Ectodermal cell (in vitro differentiated cells): ENCODE measurements at regions not wholly inside any gene's neighbourhood (a gene's known extent, or its start where the extent isn't known, plus 50 kb on each side); places are given as distances from the start of the nearest gene placed in this dataset.

Experiments used
- H3K27ac ChIP-seq: 2 replicates; pipeline ENCODE4 v1.7.0; 2013; ENCODE audit warnings: mild to moderate bottlenecking, low read depth, low read length; ENCODE audit not compliant: insufficient read depth, poor library complexity, severe bottlenecking
- H3K27me3 ChIP-seq: 2 replicates; pipeline ENCODE4 v1.7.0; 2013; ENCODE audit warnings: mild to moderate bottlenecking, low read length; ENCODE audit not compliant: insufficient read depth, control insufficient read depth, poor library complexity, severe bottlenecking
- H3K36me3 ChIP-seq: one replicate; pipeline ENCODE4 v1.7.0; 2013; ENCODE audit warnings: low read length; ENCODE audit not compliant: control insufficient read depth, insufficient read depth
- H3K4me1 ChIP-seq: one replicate; pipeline ENCODE4 v1.7.0; 2013; ENCODE audit warnings: low read length; ENCODE audit not compliant: control insufficient read depth, insufficient read depth
- H3K4me3 ChIP-seq: 2 replicates; pipeline ENCODE4 v1.7.0; 2013; ENCODE audit warnings: low read depth, low read length, control low read depth; ENCODE audit not compliant: insufficient read depth
- H3K9me3 ChIP-seq: 2 replicates; pipeline ENCODE4 v1.7.0; 2013; ENCODE audit warnings: mild to moderate bottlenecking, low read length, moderate library complexity; ENCODE audit not compliant: control insufficient read depth
- WGBS, 2 experiments: methylation state at CpG; one replicate each; pipeline ENCODE4 v1.1.7; 2013; ENCODE audit warnings: missing lambda C conversion rate in 2 of 2; 5-methylcytosine and 5-hydroxymethylcytosine counted together

DNA sequence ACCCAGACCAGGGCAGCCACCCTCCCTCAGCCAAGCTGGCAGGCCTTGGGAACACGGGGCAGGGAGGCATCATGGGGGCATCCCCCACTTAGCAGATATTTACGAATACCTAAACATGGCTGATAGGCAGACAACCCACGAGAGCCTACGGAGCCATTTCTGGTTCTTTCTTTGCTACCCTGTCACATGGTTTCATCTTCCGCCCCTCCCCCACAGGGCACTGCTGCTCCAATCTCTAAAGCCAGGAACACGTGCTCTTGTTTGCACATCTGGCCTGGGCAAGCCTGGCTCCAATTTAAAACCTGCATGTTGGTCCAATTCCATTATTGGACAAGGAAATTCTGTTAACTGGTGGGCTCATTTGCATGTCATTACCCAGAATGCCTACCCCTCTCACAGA is 447.4 kb upstream of the NR2F2 start:
- WGBS, 2 experiments = 89 to 94% methylated on average over 6 of the region's 6 CpGs
- no peaks in the 10 kb centered on the region for H3K9me3 ChIP-seq
- H3K27me3 ChIP-seq = no peaks in the 10 kb centered on the region
- no peak overlapping the region for H3K27ac ChIP-seq
- H3K36me3 ChIP-seq = no peaks in the 10 kb centered on the region
- H3K4me1 ChIP-seq = peaks cover 13% of the 10 kb centered on the region
- no peak overlapping the region for H3K4me3 ChIP-seq

DNA sequence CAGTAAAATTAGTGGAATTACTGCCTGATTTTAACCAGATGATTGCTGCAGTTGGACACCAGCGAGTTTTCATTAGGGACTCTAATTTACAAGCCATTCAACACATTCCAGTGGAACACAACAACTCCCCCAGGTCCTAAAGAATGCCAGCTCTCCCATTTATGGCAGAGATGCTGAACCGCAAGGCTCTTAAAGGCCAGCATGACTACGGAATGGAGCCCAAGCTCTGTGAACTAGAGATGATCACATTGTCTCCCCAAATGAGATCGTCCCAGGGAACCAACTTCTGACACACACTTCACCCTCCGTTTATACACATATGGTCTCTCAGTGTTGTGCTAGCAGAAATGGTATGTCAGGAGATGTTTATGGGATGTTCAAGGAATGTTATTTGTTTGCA is 446.2 kb upstream of the NR2F2 start:
- Histone ChIP-seq H3K27ac (no peak overlapping the region), H3K27me3 (no peaks in the 10 kb centered on the region), H3K4me1 (peaks cover 13% of the 10 kb centered on the region), H3K4me3 (no peak overlapping the region), H3K9me3 (no peaks in the 10 kb centered on the region), H3K36me3 (no peaks in the 10 kb centered on the region)
- WGBS, 2 experiments = 50 to 66% methylated on average over 5 of the region's 5 CpGs

DNA sequence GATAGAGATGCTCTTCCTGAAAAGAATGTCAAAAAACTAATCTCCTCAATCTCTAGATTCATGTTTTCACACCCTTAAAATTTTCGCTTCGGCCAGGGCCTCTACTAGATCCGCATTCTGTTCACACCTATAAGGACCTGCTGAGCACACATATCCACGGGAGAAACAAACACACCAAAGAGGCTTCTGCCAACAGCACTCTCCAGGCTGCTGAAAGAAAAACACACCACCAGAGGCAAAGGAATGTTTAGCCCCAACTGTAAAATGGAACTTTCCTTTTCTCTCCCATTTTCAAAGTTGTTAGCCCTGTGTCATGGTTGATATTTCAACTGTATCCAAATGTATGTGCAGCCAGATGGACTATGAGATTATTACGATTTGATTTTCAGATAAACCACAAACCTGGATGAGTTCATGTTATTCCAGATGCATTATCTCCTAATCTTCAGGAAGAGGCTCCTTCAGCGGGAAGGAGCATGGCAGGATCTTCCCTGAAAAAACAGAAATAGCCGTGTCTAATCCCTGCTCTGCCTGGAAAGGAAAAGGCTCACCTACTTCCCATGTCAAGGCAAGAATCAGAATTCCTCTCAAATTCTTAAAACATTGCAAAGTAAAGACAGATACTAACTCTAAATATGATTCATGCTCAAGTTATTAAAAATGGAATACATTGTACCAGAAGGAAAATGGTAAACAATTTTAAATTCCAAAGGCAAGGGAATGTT is 442.7 kb upstream of the NR2F2 start:
- Histone ChIP-seq H3K4me1 (peaks cover 13% of the 10 kb centered on the region), H3K27ac (no peak overlapping the region), H3K27me3 (no peaks in the 10 kb centered on the region), H3K36me3 (no peaks in the 10 kb centered on the region), H3K4me3 (no peak overlapping the region), H3K9me3 (no peaks in the 10 kb centered on the region)
- WGBS, 2 experiments = 84 to 85% methylated on average over 7 of the region's 7 CpGs

DNA sequence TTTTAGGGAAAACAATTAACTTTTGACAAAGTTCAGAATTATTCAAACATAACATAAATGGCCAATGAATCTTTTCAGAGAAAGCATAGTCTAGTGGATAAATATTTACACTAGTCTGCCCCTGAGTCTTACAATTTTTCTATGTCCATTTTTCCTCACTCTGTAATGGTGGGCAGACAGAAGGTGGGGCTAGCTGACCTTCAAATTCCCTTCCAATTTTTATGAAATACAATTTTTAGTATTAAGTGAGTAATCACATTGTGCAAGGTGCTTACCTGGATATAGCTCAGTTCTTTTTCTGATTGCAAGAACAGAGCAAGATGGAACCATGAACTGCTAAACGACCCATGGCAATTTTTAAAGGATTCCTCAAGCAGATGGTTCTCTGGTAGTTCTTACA is 441.7 kb upstream of the NR2F2 start:
- Histone ChIP-seq H3K4me3 (no peak overlapping the region), H3K27me3 (no peaks in the 10 kb centered on the region), H3K9me3 (no peaks in the 10 kb centered on the region), H3K4me1 (peaks cover 5% of the 10 kb centered on the region), H3K27ac (no peak overlapping the region), H3K36me3 (no peaks in the 10 kb centered on the region)
- 86 to 87% methylated on average over 1 of the region's 1 CpG for WGBS, 2 experiments

DNA sequence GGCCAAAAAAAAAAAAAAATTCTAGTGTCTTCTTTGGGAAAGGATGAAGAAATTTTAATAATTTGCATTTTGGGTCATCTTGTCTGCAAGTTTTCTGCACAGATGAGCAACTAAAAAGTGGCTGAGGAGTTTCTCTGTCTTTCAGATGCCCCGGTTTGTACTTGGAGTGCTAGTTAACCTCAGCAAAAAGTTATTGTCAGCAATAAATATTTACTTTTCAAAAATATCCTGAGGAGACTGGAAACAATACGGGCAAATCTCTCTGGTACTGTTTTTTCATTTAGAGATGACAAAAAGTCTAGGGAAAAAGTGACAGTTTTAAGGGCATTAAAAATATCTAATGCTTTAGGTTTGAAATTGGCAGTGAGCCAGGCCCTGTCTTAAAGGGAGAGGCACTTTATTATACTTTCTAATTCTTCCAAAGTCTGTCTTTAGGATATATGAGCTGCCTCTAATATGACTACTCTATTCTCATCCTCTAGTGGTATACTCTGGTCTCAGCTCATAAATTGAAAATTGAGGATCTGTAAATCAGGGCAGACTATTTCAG is 436.0 kb upstream of the NR2F2 start:
- Histone ChIP-seq H3K36me3 (no peaks in the 10 kb centered on the region), H3K27me3 (no peaks in the 10 kb centered on the region), H3K27ac (no peak overlapping the region), H3K4me3 (no peak overlapping the region), H3K9me3 (no peaks in the 10 kb centered on the region), H3K4me1 (no peaks in the 10 kb centered on the region)
- WGBS, 2 experiments = 92 to 93% methylated on average over 2 of the region's 2 CpGs

DNA sequence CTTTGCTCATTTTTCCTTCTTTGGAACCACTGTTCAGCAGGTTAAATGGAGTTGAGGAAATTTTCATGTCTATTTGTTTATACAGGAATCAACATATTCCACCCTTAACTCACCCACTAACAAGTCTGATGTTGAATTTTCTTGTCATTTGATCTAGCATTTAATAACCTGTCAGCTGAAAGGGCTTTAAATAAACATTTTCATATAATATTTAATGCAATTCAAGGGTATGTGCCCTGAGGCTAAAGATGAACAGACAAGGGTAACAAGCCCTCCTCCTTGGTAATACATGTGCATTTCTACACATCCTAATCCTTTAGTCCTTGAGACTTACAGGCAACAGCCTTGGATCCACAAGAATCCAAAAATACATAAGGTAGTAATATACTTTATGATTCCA is 435.0 kb upstream of the NR2F2 start:
- Histone ChIP-seq H3K4me3 (no peak overlapping the region), H3K27ac (no peak overlapping the region), H3K4me1 (no peaks in the 10 kb centered on the region), H3K27me3 (no peaks in the 10 kb centered on the region), H3K36me3 (no peaks in the 10 kb centered on the region), H3K9me3 (no peaks in the 10 kb centered on the region)

DNA sequence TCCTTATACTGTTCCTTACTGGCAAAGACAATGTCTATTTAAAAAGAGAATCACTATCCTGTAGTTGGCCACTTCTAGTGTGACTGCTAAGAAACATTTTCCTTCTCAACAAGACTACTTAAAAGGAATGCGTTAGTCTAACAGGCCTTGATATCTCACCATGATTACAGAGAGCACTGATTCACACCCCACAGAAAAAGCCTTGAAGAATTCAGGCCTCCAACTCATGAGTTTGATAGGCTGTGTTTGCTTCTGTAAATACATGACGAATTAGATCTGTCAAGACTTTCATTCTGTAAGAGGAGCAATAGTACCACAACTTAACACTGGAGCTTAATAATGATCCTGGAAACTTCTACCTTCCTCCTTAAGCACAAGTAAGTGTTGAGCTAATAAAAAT is 432.8 kb upstream of the NR2F2 start:
- H3K4me1 ChIP-seq = no peaks in the 10 kb centered on the region
- H3K9me3 ChIP-seq = no peaks in the 10 kb centered on the region
- H3K27me3 ChIP-seq = no peaks in the 10 kb centered on the region
- no peak overlapping the region for H3K4me3 ChIP-seq
- no peaks in the 10 kb centered on the region for H3K36me3 ChIP-seq
- 86 to 90% methylated on average over 2 of the region's 2 CpGs for WGBS, 2 experiments
- no peak overlapping the region for H3K27ac ChIP-seq

DNA sequence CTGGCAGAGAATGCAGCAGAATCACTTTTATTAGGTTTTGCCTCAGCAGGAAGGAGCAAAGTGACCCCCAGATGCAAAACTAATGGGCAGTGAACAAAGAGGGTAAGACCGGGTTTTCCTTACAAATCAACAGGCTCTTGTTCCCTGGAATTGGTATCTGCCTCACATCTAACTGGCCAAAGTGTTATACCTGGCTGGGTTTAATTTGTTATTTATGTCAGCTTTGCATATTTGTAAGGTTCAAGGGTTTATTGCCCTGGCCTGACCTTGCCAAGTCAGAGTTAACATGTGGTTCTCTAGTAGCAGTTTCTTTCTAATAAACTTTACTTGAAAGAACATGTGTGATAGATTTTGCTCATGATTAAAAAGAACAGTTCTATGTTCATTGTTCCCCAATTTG is 431.7 kb upstream of the NR2F2 start:
- WGBS, 2 experiments = 81 to 82% methylated on average over 1 of the region's 1 CpG
- Histone ChIP-seq H3K27ac (no peak overlapping the region), H3K4me3 (no peak overlapping the region), H3K27me3 (no peaks in the 10 kb centered on the region), H3K4me1 (no peaks in the 10 kb centered on the region), H3K9me3 (no peaks in the 10 kb centered on the region), H3K36me3 (no peaks in the 10 kb centered on the region)

DNA sequence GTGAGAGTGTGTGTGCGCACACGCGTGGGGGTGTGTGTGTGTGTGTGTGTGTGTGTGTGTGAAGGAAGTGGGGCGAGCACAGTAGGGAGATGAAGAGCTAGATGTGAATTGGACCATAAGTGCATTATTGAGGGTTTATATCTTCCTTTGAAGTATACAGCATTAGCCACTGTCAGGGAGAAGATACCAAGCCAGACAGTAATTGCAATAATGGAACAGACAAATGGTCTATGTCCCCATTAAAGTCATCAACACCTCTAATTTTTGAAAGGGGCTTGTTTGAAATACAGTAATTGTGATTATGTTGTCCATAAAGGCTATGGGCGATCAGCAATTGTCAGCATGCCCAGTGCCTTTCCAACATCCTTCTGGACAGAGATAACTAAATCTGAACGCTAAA is 429.2 kb upstream of the NR2F2 start:
- 94% methylated on average over 2 to 6 of the region's 6 CpGs for WGBS, 2 experiments

DNA sequence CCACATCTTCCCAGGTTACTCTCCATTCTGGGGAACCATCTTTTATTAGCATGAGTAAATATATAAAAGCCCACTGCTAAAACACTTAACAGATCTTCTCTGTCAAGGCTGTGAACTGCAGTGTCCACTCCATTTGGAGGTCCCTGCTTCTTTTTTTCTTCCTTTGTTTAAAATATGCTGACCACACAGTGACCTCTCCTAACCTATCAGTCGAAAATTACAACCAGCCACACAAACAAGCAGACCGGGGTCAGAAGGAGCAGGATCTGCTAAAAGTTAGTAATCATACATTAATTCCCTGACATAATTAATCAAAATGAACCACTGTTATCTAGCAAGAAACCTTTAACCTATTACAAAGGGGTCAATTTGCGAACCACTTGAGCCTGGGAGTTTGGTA is 427.9 kb upstream of the NR2F2 start:
- no peaks in the 10 kb centered on the region for H3K4me1 ChIP-seq
- H3K4me3 ChIP-seq = no peak overlapping the region
- H3K27ac ChIP-seq = no peak overlapping the region
- no peaks in the 10 kb centered on the region for H3K27me3 ChIP-seq
- H3K36me3 ChIP-seq = no peaks in the 10 kb centered on the region
- H3K9me3 ChIP-seq = no peaks in the 10 kb centered on the region
- 93% methylated on average over 3 of the region's 3 CpGs for WGBS, 2 experiments

More for the DNA sequence above, 429.2 kb upstream of the NR2F2 start:
- Histone ChIP-seq H3K9me3 (no peaks in the 10 kb centered on the region), H3K27ac (no peak overlapping the region), H3K36me3 (no peaks in the 10 kb centered on the region), H3K4me3 (no peak overlapping the region), H3K4me1 (no peaks in the 10 kb centered on the region), H3K27me3 (no peaks in the 10 kb centered on the region)
